ENCODE measurements at regions not wholly inside any gene's neighbourhood (a gene's known extent, or its start where the extent isn't known, plus 50 kb on each side); places are given as distances from the start of the nearest gene placed in this dataset.
"Not testable (repeated sequence)": the region's sequence is repeated elsewhere in the genome, so short reads cannot be mapped to it uniquely, and the experiment has no call there.

DNA sequence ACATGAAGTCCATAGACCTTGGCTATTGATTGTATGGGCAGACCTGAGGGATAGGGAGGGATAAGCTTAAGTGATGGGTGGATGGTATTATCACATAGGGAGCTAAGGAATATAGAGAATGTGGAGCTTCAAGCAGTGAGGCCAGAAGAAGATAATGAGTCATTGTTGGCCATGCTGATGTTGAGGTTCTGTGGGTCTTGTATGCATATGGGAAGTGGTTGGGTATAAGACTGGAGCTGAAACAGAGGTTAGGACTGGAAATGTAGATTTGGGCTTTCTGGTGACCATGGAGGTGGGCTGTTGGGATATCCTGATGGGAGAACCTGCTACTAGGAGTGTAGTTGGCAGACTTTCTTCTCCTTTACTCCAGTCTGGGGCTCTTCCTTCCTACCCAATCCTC, 73.7 kb upstream of the TSC22D1 start:
- H3K9me3 ChIP-seq, result no peaks in the 10 kb centered on the region
- DNase-seq, result no peak
- no peak overlapping the region for H3K27ac ChIP-seq
- intact Hi-C loops (cut with DNase I; ENCODE audit: low total_unique reads), result no loop called here
- TF ChIP-seq CTCF (IDR thresholded peaks at IDR 0.05) (no peak), POLR2A (IDR thresholded peaks at IDR 0.05) (no peak)
- H3K4me3 ChIP-seq, result no peak overlapping the region
- no peaks in the 10 kb centered on the region for H3K4me1 ChIP-seq
- H3K27me3 ChIP-seq, result no peaks in the 10 kb centered on the region
- no peaks in the 10 kb centered on the region for H3K36me3 ChIP-seq

DNA sequence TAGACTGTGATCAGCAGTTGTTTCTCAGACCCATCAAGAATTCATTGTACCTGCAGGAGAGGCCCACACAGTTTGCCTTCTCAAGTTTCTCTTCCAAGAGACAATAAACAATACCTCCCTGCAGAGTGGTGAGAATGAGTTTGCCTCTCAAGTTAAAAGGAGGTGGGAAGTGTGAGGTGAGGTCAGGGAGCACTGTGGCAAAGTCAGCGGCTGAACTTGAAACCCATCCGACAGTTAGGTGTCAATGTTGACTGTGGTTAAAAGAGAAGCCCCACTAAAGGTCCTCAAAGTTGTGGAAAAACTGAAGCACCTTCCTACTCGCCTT, 72.9 kb upstream of the TSC22D1 start:
- no peak overlapping the region for H3K4me3 ChIP-seq
- no peak overlapping the region for H3K27ac ChIP-seq
- H3K4me1 ChIP-seq, result no peaks in the 10 kb centered on the region
- intact Hi-C loops (cut with DNase I; ENCODE audit: low total_unique reads), result no loop called here
- no peaks in the 10 kb centered on the region for H3K9me3 ChIP-seq
- TF ChIP-seq CTCF (IDR thresholded peaks at IDR 0.05) (no peak), POLR2A (IDR thresholded peaks at IDR 0.05) (no peak)
- DNase-seq, result no peak
- no peaks in the 10 kb centered on the region for H3K27me3 ChIP-seq
- H3K36me3 ChIP-seq, result no peaks in the 10 kb centered on the region

GRCh38 chr13:44648392-44649103, 72.4 kb upstream of the TSC22D1 start:
- no peaks in the 10 kb centered on the region for H3K4me1 ChIP-seq
- H3K27me3 ChIP-seq, result no peaks in the 10 kb centered on the region
- no peaks in the 10 kb centered on the region for H3K36me3 ChIP-seq
- intact Hi-C loops (cut with DNase I; ENCODE audit: low total_unique reads), result no loop called here
- TF ChIP-seq POLR2A (IDR thresholded peaks at IDR 0.05) (no peak), CTCF (IDR thresholded peaks at IDR 0.05) (no peak)
- DNase-seq, result no peak
- no peak overlapping the region for H3K4me3 ChIP-seq
- no peaks in the 10 kb centered on the region for H3K9me3 ChIP-seq
- no peak overlapping the region for H3K27ac ChIP-seq

DNA sequence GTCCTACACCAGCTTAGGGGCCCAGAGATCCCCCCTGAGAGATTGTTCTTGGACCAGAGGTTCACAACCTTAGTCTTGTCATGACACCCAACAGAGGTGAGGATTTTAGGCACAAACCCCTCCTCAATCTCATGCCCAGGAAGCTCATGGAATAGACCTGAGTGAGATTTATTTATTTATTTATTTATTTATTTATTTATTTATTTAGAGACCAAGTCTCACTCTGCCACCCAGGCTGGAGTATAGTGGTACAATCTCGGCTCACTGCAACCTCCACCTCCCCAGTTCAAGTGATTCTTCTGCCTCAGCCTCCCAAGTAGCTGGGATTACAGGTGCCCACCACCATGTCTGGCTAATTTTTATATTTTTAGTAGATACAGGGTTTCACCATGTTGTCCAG, 71.4 kb upstream of the TSC22D1 start:
- not testable (repeated sequence) for H3K36me3 ChIP-seq

GRCh38 chr13:44646044-44646443, 69.9 kb upstream of the TSC22D1 start:
- intact Hi-C loops (cut with DNase I; ENCODE audit: low total_unique reads), result no loop called here
- Histone ChIP-seq H3K4me3 (no peak overlapping the region), H3K9me3 (no peaks in the 10 kb centered on the region), H3K36me3 (no peaks in the 10 kb centered on the region), H3K27ac (no peak overlapping the region), H3K27me3 (no peaks in the 10 kb centered on the region), H3K4me1 (no peaks in the 10 kb centered on the region)
- no peak for TF ChIP-seq POLR2A (IDR thresholded peaks at IDR 0.05)
- no peak for TF ChIP-seq CTCF (IDR thresholded peaks at IDR 0.05)
- no peak for DNase-seq

More for the DNA sequence above, 71.4 kb upstream of the TSC22D1 start:
- H3K4me3 ChIP-seq; intact Hi-C loops (cut with DNase I; ENCODE audit: low total_unique reads); H3K27me3 ChIP-seq; H3K27ac ChIP-seq; H3K4me1 ChIP-seq; DNase-seq; H3K9me3 ChIP-seq: not testable (repeated sequence)

DNA sequence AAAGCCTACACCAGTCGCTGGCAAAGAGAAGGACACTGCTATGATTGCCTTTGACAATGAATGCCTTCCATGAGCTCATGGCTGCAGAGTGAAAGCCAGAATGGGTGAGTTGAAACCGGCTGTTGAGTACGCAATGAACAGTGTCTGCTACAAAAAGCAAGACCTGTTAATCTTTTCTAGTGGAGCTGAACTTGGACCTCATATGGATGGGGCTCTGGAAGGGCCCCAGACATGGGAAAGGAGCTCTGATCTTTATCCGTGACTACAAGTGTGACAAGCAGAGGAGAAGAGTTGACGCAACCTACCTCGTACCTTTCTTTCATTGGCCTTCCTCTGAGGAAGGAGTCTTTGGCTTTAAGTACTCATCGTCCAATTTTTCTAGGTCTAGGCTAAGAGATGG, 67.1 kb upstream of the TSC22D1 start:
- no peaks in the 10 kb centered on the region for H3K9me3 ChIP-seq
- no peaks in the 10 kb centered on the region for H3K27me3 ChIP-seq
- no peak for DNase-seq
- H3K4me3 ChIP-seq, result no peak overlapping the region
- intact Hi-C loops (cut with DNase I; ENCODE audit: low total_unique reads), result no loop called here
- H3K36me3 ChIP-seq, result no peaks in the 10 kb centered on the region
- TF ChIP-seq CTCF (IDR thresholded peaks at IDR 0.05) (no peak), POLR2A (IDR thresholded peaks at IDR 0.05) (no peak)
- H3K4me1 ChIP-seq, result no peaks in the 10 kb centered on the region
- no peak overlapping the region for H3K27ac ChIP-seq
